SK-N-SH treated with all-trans-retinoic acid at 6 μM for 48 hours (cell line): ENCODE measurements at regions not wholly inside any gene's neighbourhood (a gene's known extent, or its start where the extent isn't known, plus 50 kb on each side); places are given as distances from the start of the nearest gene placed in this dataset.

Experiments used
- ATAC-seq: fragments of 200-7000 bp; cut with Tn5 transposase; 3 replicates; pipeline ENCODE4 v1.9.1; 2020; ENCODE audit warnings: mild to moderate bottlenecking, moderate library complexity
- BACH2 ChIP-seq: fragments of 250-450 bp; sonication (Bioruptor Pico); IDR thresholded peaks from 2 replicates; pipeline ENCODE4 v1.9.0; 2021; ENCODE audit warnings: mild to moderate bottlenecking, borderline replicate concordance
- CSDC2 ChIP-seq: fragments of 250-450 bp; sonication (Bioruptor Pico); IDR thresholded peaks from 2 replicates; pipeline ENCODE4 v1.5.0; 2020; ENCODE audit warnings: mild to moderate bottlenecking, moderate library complexity
- GLIS3 ChIP-seq: fragments of 250-450 bp; sonication (Bioruptor Pico); IDR thresholded peaks from 2 replicates; pipeline ENCODE4 v1.5.0; 2020; ENCODE audit warnings: mild to moderate bottlenecking, moderate library complexity
- ISL1 ChIP-seq: fragments of 250-450 bp; sonication (Bioruptor Pico); IDR thresholded peaks from 2 replicates; pipeline ENCODE4 v2.1.2; 2022; ENCODE audit warnings: mild to moderate bottlenecking, moderate library complexity
- OSR1 ChIP-seq: fragments of 250-450 bp; sonication (Bioruptor Pico); IDR thresholded peaks from 2 replicates; pipeline ENCODE4 v1.8.0; 2022; ENCODE audit warnings: moderate library complexity, mild to moderate bottlenecking, inconsistent platforms
- PPARA ChIP-seq: fragments of 250-450 bp; sonication (Bioruptor Pico); IDR thresholded peaks from 2 replicates; pipeline ENCODE4 v1.5.0; 2020; ENCODE audit warnings: mild to moderate bottlenecking, borderline replicate concordance
- RARB ChIP-seq: fragments of 250-450 bp; sonication (Bioruptor Pico); IDR thresholded peaks from 2 replicates; pipeline ENCODE4 v1.8.0; 2021; ENCODE audit warnings: mild to moderate bottlenecking, moderate library complexity
- SNAI2 ChIP-seq: fragments of 250-450 bp; sonication (Bioruptor Pico); IDR thresholded peaks from 2 replicates; pipeline ENCODE4 v1.5.0; 2020; ENCODE audit warnings: mild to moderate bottlenecking, moderate library complexity
- TCF4 ChIP-seq: fragments of 250-450 bp; sonication (Bioruptor Pico); IDR thresholded peaks from 2 replicates; pipeline ENCODE4 v1.8.0; 2021; ENCODE audit warnings: mild to moderate bottlenecking, moderate library complexity, borderline replicate concordance
- TOX ChIP-seq: fragments of 250-450 bp; sonication (Bioruptor Pico); IDR thresholded peaks from 2 replicates; pipeline ENCODE4 v1.8.0; 2021; ENCODE audit warnings: mild to moderate bottlenecking, moderate library complexity, borderline replicate concordance
- ZC3H10 ChIP-seq: fragments of 250-450 bp; sonication (Bioruptor Pico); IDR thresholded peaks from 2 replicates; pipeline ENCODE4 v1.5.1; 2021; ENCODE audit warnings: mild to moderate bottlenecking, moderate library complexity
- ZFP3 ChIP-seq: fragments of 250-450 bp; sonication (Bioruptor Pico); IDR thresholded peaks from 2 replicates; pipeline ENCODE4 v1.5.0; 2020; ENCODE audit warnings: mild to moderate bottlenecking, moderate library complexity
- ZNF565 ChIP-seq: fragments of 450-650 bp; formaldehyde crosslinking; conservative IDR thresholded peaks from 2 replicates; pipeline ENCODE4 v1.5.0; 2020; ENCODE audit warnings: low read depth, mild to moderate bottlenecking, moderate library complexity
- ZNF70 ChIP-seq: fragments of 450-650 bp; formaldehyde crosslinking; IDR thresholded peaks from 2 replicates; pipeline ENCODE4 v1.5.0; 2020; ENCODE audit warnings: mild to moderate bottlenecking, moderate library complexity
- ZNF8 ChIP-seq: fragments of 450-650 bp; formaldehyde crosslinking; IDR thresholded peaks from 2 replicates; pipeline ENCODE4 v1.5.0; 2020; ENCODE audit warnings: mild to moderate bottlenecking, moderate library complexity
- TF ChIP-seq, protein P1 (sequence below): fragments of 250-450 bp; sonication (Bioruptor Pico); IDR thresholded peaks from 2 replicates; pipeline ENCODE4 v1.5.1; 2020; ENCODE audit warnings: low read depth, mild to moderate bottlenecking, moderate library complexity
- TF ChIP-seq, protein P2 (sequence below): fragments of 250-450 bp; sonication (Bioruptor Pico); IDR thresholded peaks from 2 replicates; pipeline ENCODE4 v1.8.0; 2021; ENCODE audit warnings: low read depth, mild to moderate bottlenecking, moderate library complexity, borderline replicate concordance
- TF ChIP-seq, protein P3 (sequence below): fragments of 250-450 bp; sonication (Bioruptor Pico); IDR thresholded peaks from 2 replicates; pipeline ENCODE4 v1.8.0; 2020; ENCODE audit warnings: mild to moderate bottlenecking, moderate library complexity, borderline replicate concordance
- TF ChIP-seq, protein P4 (sequence below): fragments of 250-450 bp; sonication (Bioruptor Pico); IDR thresholded peaks from 2 replicates; pipeline ENCODE4 v1.5.1; 2021; ENCODE audit warnings: mild to moderate bottlenecking, moderate library complexity
- TF ChIP-seq, protein P5 (sequence below): fragments of 250-450 bp; sonication (Bioruptor Pico); IDR thresholded peaks from 2 replicates; pipeline ENCODE4 v1.5.0; 2020; ENCODE audit warnings: mild to moderate bottlenecking, moderate library complexity

DNA sequence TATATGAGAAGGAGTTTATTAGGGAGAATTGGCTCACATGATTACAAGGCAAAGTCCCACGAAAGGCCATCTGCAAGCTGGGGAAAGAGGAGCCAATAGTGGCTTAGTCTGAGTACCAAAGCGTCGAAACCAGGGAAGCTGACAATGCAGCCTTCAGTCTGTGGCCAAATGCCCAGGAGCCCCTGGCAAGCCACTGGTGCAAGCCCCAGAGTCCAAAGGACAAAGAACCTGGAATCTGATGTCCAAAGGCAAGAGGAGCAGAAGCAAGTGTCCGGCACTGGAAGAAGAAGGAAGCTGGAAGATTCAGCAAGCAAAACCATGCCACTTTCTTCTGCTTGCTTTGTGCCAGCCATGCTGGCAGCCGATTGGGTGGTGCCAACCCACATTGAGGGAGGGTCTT lies 74.3 kb upstream of the NPAS2 start:
- ATAC-seq, result no peak
- TF ChIP-seq CSDC2 (no peak), SNAI2 (CRISPR knock-in tag) (no peak), ZC3H10 (CRISPR knock-in tag) (no peak)

DNA sequence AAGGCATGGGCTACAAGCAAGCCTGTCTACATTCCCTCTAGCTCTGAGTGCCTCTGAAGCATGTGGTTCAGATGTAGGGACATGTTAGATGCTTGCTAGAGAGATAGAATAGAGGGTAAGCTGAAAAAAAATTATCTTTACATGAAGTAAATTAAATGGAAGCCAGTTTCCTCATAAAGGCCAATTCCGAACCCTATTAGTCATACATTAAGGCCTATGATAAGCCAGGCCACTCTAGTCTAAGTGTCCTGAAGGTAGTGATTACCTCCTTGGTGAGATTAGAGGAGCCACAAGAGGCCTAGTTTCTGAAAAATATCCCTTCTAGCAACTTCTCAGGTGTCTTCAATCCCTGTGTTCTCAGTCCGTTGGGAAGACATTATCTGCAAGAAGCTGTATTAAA lies 72.4 kb upstream of the NPAS2 start:
- TF ChIP-seq, protein P1, sequence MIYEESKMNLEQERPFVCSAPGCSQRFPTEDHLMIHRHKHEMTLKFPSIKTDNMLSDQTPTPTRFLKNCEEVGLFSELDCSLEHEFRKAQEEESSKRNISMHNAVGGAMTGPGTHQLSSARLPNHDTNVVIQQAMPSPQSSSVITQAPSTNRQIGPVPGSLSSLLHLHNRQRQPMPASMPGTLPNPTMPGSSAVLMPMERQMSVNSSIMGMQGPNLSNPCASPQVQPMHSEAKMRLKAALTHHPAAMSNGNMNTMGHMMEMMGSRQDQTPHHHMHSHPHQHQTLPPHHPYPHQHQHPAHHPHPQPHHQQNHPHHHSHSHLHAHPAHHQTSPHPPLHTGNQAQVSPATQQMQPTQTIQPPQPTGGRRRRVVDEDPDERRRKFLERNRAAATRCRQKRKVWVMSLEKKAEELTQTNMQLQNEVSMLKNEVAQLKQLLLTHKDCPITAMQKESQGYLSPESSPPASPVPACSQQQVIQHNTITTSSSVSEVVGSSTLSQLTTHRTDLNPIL (CRISPR knock-in tag), result no peak
- TF ChIP-seq, protein P2, sequence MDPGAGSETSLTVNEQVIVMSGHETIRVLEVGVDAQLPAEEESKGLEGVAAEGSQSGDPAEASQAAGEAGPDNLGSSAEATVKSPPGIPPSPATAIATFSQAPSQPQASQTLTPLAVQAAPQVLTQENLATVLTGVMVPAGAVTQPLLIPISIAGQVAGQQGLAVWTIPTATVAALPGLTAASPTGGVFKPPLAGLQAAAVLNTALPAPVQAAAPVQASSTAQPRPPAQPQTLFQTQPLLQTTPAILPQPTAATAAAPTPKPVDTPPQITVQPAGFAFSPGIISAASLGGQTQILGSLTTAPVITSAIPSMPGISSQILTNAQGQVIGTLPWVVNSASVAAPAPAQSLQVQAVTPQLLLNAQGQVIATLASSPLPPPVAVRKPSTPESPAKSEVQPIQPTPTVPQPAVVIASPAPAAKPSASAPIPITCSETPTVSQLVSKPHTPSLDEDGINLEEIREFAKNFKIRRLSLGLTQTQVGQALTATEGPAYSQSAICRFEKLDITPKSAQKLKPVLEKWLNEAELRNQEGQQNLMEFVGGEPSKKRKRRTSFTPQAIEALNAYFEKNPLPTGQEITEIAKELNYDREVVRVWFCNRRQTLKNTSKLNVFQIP (CRISPR knock-in tag), result no peak
- TF ChIP-seq ZFP3 (CRISPR knock-in tag), result no peak
- TF ChIP-seq GLIS3 (CRISPR knock-in tag), result no peak
- no peak for TF ChIP-seq ZNF8 (CRISPR knock-in tag)
- TF ChIP-seq ZC3H10 (CRISPR knock-in tag), result no peak
- TF ChIP-seq, protein P3, sequence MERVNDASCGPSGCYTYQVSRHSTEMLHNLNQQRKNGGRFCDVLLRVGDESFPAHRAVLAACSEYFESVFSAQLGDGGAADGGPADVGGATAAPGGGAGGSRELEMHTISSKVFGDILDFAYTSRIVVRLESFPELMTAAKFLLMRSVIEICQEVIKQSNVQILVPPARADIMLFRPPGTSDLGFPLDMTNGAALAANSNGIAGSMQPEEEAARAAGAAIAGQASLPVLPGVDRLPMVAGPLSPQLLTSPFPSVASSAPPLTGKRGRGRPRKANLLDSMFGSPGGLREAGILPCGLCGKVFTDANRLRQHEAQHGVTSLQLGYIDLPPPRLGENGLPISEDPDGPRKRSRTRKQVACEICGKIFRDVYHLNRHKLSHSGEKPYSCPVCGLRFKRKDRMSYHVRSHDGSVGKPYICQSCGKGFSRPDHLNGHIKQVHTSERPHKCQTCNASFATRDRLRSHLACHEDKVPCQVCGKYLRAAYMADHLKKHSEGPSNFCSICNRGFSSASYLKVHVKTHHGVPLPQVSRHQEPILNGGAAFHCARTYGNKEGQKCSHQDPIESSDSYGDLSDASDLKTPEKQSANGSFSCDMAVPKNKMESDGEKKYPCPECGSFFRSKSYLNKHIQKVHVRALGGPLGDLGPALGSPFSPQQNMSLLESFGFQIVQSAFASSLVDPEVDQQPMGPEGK (CRISPR knock-in tag), result no peak
- TF ChIP-seq, protein P4, sequence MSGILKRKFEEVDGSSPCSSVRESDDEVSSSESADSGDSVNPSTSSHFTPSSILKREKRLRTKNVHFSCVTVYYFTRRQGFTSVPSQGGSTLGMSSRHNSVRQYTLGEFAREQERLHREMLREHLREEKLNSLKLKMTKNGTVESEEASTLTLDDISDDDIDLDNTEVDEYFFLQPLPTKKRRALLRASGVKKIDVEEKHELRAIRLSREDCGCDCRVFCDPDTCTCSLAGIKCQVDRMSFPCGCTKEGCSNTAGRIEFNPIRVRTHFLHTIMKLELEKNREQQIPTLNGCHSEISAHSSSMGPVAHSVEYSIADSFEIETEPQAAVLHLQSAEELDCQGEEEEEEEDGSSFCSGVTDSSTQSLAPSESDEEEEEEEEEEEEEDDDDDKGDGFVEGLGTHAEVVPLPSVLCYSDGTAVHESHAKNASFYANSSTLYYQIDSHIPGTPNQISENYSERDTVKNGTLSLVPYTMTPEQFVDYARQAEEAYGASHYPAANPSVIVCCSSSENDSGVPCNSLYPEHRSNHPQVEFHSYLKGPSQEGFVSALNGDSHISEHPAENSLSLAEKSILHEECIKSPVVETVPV (CRISPR knock-in tag), result no peak
- no peak for TF ChIP-seq ISL1 (CRISPR knock-in tag)
- TF ChIP-seq TCF4 (CRISPR knock-in tag), result no peak
- TF ChIP-seq ZNF565 (CRISPR knock-in tag), result no peak
- TF ChIP-seq ZNF70 (CRISPR knock-in tag), result no peak
- TF ChIP-seq, protein P5, sequence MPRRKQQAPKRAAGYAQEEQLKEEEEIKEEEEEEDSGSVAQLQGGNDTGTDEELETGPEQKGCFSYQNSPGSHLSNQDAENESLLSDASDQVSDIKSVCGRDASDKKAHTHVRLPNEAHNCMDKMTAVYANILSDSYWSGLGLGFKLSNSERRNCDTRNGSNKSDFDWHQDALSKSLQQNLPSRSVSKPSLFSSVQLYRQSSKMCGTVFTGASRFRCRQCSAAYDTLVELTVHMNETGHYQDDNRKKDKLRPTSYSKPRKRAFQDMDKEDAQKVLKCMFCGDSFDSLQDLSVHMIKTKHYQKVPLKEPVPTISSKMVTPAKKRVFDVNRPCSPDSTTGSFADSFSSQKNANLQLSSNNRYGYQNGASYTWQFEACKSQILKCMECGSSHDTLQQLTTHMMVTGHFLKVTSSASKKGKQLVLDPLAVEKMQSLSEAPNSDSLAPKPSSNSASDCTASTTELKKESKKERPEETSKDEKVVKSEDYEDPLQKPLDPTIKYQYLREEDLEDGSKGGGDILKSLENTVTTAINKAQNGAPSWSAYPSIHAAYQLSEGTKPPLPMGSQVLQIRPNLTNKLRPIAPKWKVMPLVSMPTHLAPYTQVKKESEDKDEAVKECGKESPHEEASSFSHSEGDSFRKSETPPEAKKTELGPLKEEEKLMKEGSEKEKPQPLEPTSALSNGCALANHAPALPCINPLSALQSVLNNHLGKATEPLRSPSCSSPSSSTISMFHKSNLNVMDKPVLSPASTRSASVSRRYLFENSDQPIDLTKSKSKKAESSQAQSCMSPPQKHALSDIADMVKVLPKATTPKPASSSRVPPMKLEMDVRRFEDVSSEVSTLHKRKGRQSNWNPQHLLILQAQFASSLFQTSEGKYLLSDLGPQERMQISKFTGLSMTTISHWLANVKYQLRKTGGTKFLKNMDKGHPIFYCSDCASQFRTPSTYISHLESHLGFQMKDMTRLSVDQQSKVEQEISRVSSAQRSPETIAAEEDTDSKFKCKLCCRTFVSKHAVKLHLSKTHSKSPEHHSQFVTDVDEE, result no peak
- no peak for ATAC-seq

DNA sequence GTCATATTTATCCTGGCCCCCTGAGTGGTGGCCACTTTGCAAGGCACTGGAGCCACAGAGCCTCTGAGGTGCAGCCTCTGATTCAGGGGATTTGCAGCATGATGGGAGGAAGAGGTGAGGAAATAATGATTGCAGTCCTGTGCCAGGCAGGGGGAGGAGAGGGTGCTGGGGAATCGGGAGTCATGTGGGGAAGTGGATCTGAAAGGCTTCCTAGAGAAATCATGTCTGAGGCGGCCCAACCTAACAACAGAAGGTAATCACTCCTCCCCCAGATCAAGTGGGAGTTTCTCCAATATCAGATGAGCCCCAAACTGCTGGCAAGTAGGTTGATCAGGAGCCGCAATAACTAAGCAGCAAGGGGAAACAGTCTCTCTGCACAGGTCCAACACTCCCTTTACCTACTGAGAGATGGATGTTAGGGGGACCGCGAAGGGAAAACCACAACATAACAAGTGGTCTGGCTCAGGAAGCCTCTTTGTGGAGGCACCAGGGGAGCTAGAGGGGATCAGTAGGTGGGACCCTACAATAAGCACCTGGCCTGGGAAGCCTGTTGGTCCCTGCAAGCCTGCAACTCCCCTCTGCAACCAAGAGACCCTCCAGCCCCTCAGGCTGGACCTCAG lies 71.8 kb upstream of the NPAS2 start:
- TF ChIP-seq ZC3H10 (CRISPR knock-in tag) (no peak), BACH2 (CRISPR knock-in tag) (no peak), PPARA (CRISPR knock-in tag) (no peak), ISL1 (CRISPR knock-in tag) (no peak), RARB (CRISPR knock-in tag) (no peak), ZNF8 (CRISPR knock-in tag) (no peak), SNAI2 (CRISPR knock-in tag) (no peak), ZNF565 (CRISPR knock-in tag) (no peak), OSR1 (no peak), ZFP3 (CRISPR knock-in tag) (no peak), TOX (CRISPR knock-in tag) (no peak), ZNF70 (CRISPR knock-in tag) (no peak), GLIS3 (CRISPR knock-in tag) (no peak)
- TF ChIP-seq, protein P2 (CRISPR knock-in tag), result no peak
- TF ChIP-seq, protein P5, result no peak
- ATAC-seq, result no peak
